Activated CD4-positive, alpha-beta T cell treated with anti-CD3 and anti-CD28 coated beads, Interleukin-2, amount 50 U/mL, for 1 hour (primary cell): ENCODE measurements at regions not wholly inside any gene's neighbourhood (a gene's known extent, or its start where the extent isn't known, plus 50 kb on each side); places are given as distances from the start of the nearest gene placed in this dataset.
"Not testable (repeated sequence)": the region's sequence is repeated elsewhere in the genome, so short reads cannot be mapped to it uniquely, and the experiment has no call there.

ENCODE experiments used
- DNase-seq: peaks from one replicate; pipeline ENCODE4 v3.0.0-alpha.2; 2020

GRCh38 chr21:36247316-36248010 is 72.5 kb upstream of the MORC3 start:
- DNase-seq: no peak

DNA sequence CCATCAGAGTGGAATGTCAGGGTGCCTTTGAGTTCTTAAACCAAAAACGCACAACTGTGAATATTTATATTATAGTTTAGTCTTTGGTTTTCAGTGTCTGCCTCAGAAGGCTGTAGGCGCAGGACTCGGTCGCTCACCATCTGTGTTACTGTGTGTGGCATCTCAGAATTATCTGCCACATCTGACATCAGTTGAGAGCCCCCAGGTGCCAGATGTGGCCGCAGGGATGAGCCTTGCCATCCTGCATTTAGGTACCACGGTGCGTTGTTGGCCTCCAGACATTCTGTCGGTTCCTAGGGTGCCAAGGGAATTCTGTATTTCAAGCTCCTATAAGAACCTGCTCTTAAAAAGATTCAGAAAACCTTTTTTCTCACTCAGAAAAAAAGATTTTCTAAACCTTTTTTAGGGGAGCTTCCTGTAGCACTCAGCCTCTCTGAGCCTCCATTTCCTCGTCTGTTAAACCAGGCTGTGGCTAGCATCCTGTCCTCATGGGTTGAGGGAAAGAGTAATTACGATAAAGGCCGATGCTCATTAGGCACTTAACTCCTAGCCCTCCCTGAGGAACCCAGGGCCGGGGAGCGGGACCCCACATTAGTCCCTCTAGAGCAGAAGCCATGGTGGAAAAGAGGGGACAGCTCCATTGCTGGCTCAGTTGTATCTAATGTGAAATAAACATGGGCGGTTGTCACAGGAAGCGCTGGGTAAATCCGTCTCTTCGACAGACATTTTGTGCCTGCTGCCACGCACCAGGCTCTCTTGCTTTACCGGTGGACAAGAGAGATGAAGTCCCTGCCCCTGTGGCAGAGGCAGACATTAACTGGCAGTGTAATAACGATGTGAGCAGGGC is 70.2 kb upstream of the MORC3 start:
- DNase-seq: no peak

- no peak for DNase-seq
These were observed 69.4 kb upstream of the MORC3 start for GRCh38 chr21:36250423-36251075.

GRCh38 chr21:36254106-36254941 is 65.7 kb upstream of the MORC3 start:
- no peak for DNase-seq

DNA sequence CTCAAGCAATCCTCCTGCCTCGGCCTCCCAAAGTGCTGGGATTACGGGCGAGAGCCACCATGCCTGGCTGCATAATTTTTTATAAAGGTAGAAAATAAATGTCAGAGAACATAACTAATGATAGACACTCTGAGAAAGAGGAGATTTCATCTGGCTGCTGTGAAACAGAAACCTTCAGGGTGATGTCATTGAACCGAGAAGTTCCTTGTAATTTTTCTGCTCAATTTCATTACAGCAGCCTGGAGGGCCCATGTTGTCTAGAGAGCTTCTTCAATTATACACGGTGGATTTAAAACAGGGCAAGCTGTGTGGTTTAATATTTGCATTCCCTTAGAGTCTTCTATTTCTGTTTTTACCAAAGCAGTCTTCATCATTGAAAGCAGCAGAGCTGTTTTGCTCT is 64.3 kb upstream of the MORC3 start:
- no peak for DNase-seq

GRCh38 chr21:36257657-36258056 is 62.3 kb upstream of the MORC3 start:
- DNase-seq: no peak

DNA sequence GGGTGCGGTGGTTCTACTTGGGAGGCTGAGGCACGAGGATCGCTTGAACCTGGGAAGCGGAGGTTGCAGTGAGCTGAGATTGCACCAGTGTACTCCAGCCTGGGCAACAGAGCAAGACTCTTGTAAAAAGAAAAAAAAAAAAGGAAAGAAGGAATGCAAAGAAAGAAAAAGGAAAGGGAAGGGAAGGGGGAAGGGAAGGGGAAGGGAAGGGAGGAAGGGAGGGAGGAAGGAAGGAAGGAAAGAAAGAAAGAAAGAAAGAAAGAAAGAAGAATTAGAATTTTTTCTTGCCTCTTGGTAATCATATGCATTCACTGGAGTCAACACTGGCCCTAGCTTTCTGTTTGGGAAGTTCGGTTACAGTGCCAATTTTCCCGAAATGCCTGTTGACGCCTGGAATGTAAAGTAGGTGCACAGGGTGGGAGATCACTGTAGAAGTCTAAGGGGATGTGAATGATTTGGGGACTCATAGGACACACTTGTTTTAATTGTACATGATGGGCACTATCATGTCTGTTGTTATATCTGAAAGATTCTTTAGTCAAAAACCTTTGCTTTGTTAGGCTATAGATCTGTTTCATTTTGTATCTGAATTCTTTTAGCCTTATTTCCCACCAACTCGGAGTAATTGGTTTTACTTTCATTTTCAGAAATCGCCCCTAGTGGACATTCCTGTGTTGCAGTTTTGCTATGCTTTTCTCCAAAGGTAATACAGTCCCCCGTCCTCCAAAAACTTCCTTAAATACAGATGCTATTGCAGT is 59.8 kb upstream of the MORC3 start:
- DNase-seq: peak; percentile 38

DNA sequence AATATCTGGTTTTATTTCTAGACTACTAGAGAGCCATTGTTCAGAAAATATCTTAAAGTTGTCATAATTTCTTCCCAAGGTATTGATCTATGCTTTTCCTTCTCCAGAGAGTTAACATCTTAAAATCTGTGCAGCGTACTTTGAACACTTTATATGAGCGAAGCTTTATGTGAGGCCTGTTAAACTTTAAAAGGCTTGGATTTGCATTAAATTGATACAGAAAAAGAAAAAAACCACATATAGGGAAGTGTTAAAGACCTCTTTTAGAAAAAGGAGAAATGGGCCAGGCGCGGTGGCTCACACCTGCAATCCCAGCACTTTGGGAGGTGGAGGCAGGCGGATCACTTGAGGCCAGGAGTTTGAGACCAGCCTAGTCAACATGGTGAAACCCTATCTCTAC is 59.2 kb upstream of the MORC3 start:
- no peak for DNase-seq

- no peak for DNase-seq
These were observed 58.5 kb upstream of the MORC3 start for GRCh38 chr21:36261459-36261858.

DNA sequence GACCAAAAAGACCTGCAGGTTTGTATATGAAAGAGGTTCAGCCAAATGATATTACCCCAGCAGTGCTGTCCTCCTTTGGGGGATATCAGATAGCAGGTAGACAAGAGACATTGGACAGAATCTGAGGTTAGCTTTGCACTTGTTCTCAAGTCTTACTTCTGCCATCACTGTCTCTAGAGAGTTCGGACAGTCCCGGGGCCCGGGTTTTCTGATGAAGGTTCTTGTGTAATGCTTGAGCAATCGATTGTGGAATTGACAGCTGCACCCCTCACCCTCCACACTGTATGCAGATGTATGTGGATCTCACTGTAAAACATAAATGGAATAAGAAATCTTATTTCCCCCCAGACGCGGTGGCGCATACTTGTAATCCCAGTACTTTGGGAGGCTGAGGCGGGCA is 56.2 kb upstream of the MORC3 start:
- DNase-seq: no peak

GRCh38 chr21:36265431-36265830 is 54.6 kb upstream of the MORC3 start:
- no peak for DNase-seq

GRCh38 chr21:36267828-36268227 is 52.2 kb upstream of the MORC3 start:
- not testable (repeated sequence) for DNase-seq

DNA sequence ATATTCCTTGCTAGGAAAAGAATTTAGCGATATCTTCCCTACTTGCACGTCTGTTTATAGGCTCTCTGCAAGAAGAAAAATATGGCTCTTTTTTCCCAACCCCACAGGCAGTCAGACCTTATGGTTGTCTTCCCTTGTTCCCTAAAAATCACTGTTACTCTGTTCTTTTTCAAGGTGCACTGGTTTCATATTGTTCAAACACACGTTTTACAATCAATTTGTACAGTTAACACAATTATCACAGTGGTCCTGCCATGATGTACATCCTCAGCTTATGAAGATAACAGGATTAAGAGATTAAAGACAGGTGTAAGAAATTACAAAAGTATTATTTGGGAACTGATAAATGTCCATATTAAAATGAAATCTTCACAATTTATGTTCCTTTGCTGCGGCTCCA is 51.7 kb upstream of the MORC3 start:
- not testable (repeated sequence) for DNase-seq
